NB4 (cell line): ENCODE measurements at regions not wholly inside any gene's neighbourhood (a gene's known extent, or its start where the extent isn't known, plus 50 kb on each side); places are given as distances from the start of the nearest gene placed in this dataset.

ENCODE experiments used
- DNase-seq: peaks from one replicate; pipeline ENCODE4 v3.0.0; 2010; ENCODE audit warnings: low read depth
- H3K4me3 ChIP-seq: one replicate; pipeline ENCODE4 v1.5.1; 2011; ENCODE audit warnings: mild to moderate bottlenecking, low read depth, low read length, moderate library complexity
- CTCF ChIP-seq: IDR thresholded peaks from one replicate; pipeline ENCODE4 v1.5.1; 2012; ENCODE audit warnings: low read depth, low read length
- MYC ChIP-seq: IDR thresholded peaks from 2 replicates; pipeline ENCODE4 v1.6.1; 2011; ENCODE audit warnings: low read depth, low read length
- POLR2A ChIP-seq: IDR thresholded peaks from 2 replicates; pipeline ENCODE4 v1.6.1; 2011; ENCODE audit warnings: mild to moderate bottlenecking; ENCODE audit not compliant: insufficient read length; ENCODE audit errors: extremely low read depth
- TF ChIP-seq, protein P1 (sequence below): IDR thresholded peaks from 2 replicates; pipeline ENCODE4 v1.6.1; 2011; ENCODE audit warnings: low read depth, low read length

- no peak overlapping the region for H3K4me3 ChIP-seq
- no peak for DNase-seq
- no peak for TF ChIP-seq CTCF
- TF ChIP-seq POLR2A = no peak
- TF ChIP-seq, protein P1, sequence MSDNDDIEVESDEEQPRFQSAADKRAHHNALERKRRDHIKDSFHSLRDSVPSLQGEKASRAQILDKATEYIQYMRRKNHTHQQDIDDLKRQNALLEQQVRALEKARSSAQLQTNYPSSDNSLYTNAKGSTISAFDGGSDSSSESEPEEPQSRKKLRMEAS = no peak
- TF ChIP-seq MYC = no peak
Measured at GRCh38 chr5:88399561-88399960, 130.9 kb upstream of the TMEM161B start.

DNA sequence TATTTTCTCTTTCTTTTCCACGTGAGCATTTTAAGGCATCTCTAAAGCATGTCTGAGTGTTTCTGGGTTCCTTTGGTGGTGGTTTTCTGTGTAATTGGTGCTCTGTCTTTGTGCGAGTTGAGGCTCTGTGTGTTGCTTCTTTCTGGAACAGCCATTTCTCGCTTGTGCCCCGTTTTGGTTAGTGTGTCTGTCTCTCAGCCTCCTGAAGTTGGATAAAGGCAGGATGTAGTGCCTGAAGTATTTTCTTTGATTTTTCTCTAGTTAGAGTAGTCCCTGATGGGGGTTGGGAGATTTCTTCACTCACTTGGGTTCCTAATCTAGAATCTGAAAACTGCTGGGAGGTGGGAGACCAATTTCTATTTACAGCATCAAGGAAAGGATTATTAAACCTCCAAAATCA, 129.7 kb upstream of the TMEM161B start:
- TF ChIP-seq MYC = no peak
- TF ChIP-seq POLR2A = no peak
- TF ChIP-seq CTCF = no peak
- no peak for DNase-seq
- no peak overlapping the region for H3K4me3 ChIP-seq

GRCh38 chr5:88396751-88397281, 128.2 kb upstream of the TMEM161B start:
- no peak overlapping the region for H3K4me3 ChIP-seq
- TF ChIP-seq CTCF = no peak
- TF ChIP-seq POLR2A = no peak
- TF ChIP-seq MYC = no peak
- TF ChIP-seq, protein P1 = no peak
- no peak for DNase-seq

DNA sequence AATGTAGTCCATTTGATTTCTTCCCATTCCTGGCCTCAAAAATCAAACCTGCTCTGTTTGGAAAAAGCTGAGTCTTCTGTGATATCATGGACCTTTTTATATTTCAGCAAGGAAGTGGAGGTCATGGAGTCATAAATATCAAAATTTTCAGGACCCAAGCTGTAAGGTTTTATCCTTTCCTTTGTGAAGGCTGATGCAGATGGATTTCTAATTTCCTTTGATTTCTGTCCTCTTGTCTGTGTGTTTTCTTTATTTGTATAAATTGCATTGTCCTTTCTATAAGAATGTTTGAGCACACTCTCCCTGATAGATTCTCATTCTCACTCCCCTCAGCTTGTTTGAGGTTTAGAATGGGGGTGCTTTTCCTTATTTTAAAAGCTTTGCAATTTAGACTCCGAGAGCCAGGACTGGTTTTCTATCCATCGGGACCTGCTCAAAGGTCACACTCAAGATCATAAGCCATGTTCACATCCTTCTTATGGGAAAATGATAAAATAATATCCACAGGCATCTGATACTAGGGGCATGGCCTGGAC, 127.4 kb upstream of the TMEM161B start:
- H3K4me3 ChIP-seq = no peak overlapping the region
- no peak for DNase-seq
- TF ChIP-seq CTCF (no peak), MYC (no peak), POLR2A (no peak)
- TF ChIP-seq, protein P1 = no peak

DNA sequence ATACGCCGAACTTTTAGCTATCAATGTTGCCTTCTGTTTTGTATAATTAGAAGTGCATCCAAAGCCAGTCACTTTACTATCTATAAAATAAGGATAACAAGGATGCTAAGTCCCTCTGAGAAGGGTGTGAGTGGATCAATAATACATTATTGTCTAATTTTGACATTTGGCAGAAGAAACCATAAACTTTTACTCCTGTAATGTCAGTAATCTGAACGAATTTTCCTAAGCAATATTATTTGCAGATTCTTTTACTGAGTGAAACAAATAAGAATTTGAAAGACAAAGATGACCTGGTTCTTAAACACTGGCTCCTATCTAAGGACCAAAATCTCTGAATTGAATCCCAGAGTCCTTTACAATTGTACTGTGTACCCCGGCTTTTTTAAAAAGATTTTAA, 126.6 kb upstream of the TMEM161B start:
- no peak overlapping the region for H3K4me3 ChIP-seq
- DNase-seq = no peak
- TF ChIP-seq CTCF (no peak), MYC (no peak), POLR2A (no peak)
- TF ChIP-seq, protein P1 = no peak
